ENCODE measurements at regions not wholly inside any gene's neighbourhood (a gene's known extent, or its start where the extent isn't known, plus 50 kb on each side); places are given as distances from the start of the nearest gene placed in this dataset.

GRCh38 chr2:179344280-179344964 is 79.8 kb upstream of the SESTD1 start (continued):
- TF ChIP-seq TFE3 (CRISPR knock-in tag; IDR thresholded peaks at IDR 0.05) (no peak), NFE2L1 (tag; IDR thresholded peaks at IDR 0.05; ENCODE audit: borderline replicate concordance, low read depth) (peak; percentile 92), HOXB6 (CRISPR knock-in tag; IDR thresholded peaks at IDR 0.05; ENCODE audit: borderline replicate concordance) (no peak), SMAD1 (IDR thresholded peaks at IDR 0.05; ENCODE audit: low read depth, low read length, partially characterized antibody) (no peak), C11orf30 (IDR thresholded peaks at IDR 0.05; ENCODE audit: low read depth) (peak; percentile 62), KLF16 (IDR thresholded peaks at IDR 0.05) (no peak), RB1 (IDR thresholded peaks at IDR 0.05; ENCODE audit: low read depth) (no peak), ZNF165 (CRISPR knock-in tag; IDR thresholded peaks at IDR 0.05; ENCODE audit: borderline replicate concordance) (no peak), MAFG (tag; conservative IDR thresholded peaks at IDR 0.05) (peak; percentile 96), E2F5 (CRISPR knock-in tag; IDR thresholded peaks at IDR 0.05) (no peak), PREB (CRISPR knock-in tag; IDR thresholded peaks at IDR 0.05) (no peak), NR2C1 (IDR thresholded peaks at IDR 0.05) (no peak), NR2C1 (tag; IDR thresholded peaks at IDR 0.05) (no peak), GABPA (tag; conservative IDR thresholded peaks at IDR 0.05; ENCODE audit: low read depth) (no peak), MYNN (IDR thresholded peaks at IDR 0.05) (no peak), MYNN (CRISPR knock-in tag; IDR thresholded peaks at IDR 0.05) (no peak)

Measured in K562 (cell line).